ENCODE measurements at regions not wholly inside any gene's neighbourhood (a gene's known extent, or its start where the extent isn't known, plus 50 kb on each side); places are given as distances from the start of the nearest gene placed in this dataset.

- DNase-seq (ENCODE audit: low spot score): no peak
Measured at GRCh38 chr14:101046071-101046470, 142.5 kb upstream of the RTL1 start.

GRCh38 chr14:101047326-101047725 is 143.8 kb upstream of the RTL1 start:
- no peak for DNase-seq (ENCODE audit: low spot score)

GRCh38 chr14:101048766-101049165 is 145.2 kb upstream of the RTL1 start:
- DNase-seq (ENCODE audit: low spot score): no peak

- DNase-seq (ENCODE audit: low spot score): no peak
Measured at GRCh38 chr14:101049511-101049910, 146.0 kb upstream of the RTL1 start.

- no peak for DNase-seq (ENCODE audit: low spot score)
Measured at GRCh38 chr14:101049942-101050341, 146.4 kb upstream of the RTL1 start.

- DNase-seq (ENCODE audit: low spot score): no peak
Measured at GRCh38 chr14:101050901-101051490, 147.5 kb upstream of the RTL1 start.

- DNase-seq (ENCODE audit: low spot score): no peak
Measured at GRCh38 chr14:101054671-101055070, 151.1 kb upstream of the RTL1 start.

- DNase-seq (ENCODE audit: low spot score): no peak
Measured at GRCh38 chr14:101055106-101055662, 151.7 kb upstream of the RTL1 start.

- no peak for DNase-seq (ENCODE audit: low spot score)
Measured at GRCh38 chr14:101055776-101056374, 152.4 kb upstream of the RTL1 start.

GRCh38 chr14:101056446-101056845 is 152.9 kb upstream of the RTL1 start:
- no peak for DNase-seq (ENCODE audit: low spot score)

GRCh38 chr14:101057394-101057793 is 153.9 kb upstream of the RTL1 start:
- DNase-seq (ENCODE audit: low spot score): no peak

GRCh38 chr14:101058571-101058970 is 155.0 kb upstream of the RTL1 start:
- DNase-seq (ENCODE audit: low spot score): no peak

- DNase-seq (ENCODE audit: low spot score): no peak
Measured at GRCh38 chr14:101060171-101060601, 156.7 kb upstream of the RTL1 start.

GRCh38 chr14:101061411-101062064 is 158.0 kb upstream of the RTL1 start:
- DNase-seq (ENCODE audit: low spot score): no peak

- peak; percentile 78 for DNase-seq (ENCODE audit: low spot score)
Measured at GRCh38 chr14:101062065-101062450, 158.5 kb upstream of the RTL1 start.

- DNase-seq (ENCODE audit: low spot score): no peak
Measured at GRCh38 chr14:101062601-101063000, 159.1 kb upstream of the RTL1 start.

- no peak for DNase-seq (ENCODE audit: low spot score)
Measured at GRCh38 chr14:101063121-101063520, 159.6 kb upstream of the RTL1 start.

- DNase-seq (ENCODE audit: low spot score): no peak
Measured at GRCh38 chr14:101064121-101064661, 160.7 kb upstream of the RTL1 start.

GRCh38 chr14:101064718-101065117 is 161.2 kb upstream of the RTL1 start:
- DNase-seq (ENCODE audit: low spot score): no peak

- DNase-seq (ENCODE audit: low spot score): no peak
Measured at GRCh38 chr14:101065246-101065645, 161.7 kb upstream of the RTL1 start.

- DNase-seq (ENCODE audit: low spot score): no peak
Measured at GRCh38 chr14:101065696-101066694, 162.5 kb upstream of the RTL1 start.

Measured in COLO829 (cell line).